Pancreas (tissue), 10 donors: ENCODE measurements at regions not wholly inside any gene's neighbourhood (a gene's known extent, or its start where the extent isn't known, plus 50 kb on each side); places are given as distances from the start of the nearest gene placed in this dataset.

Experiments used
- ATAC-seq, 4 donors: fragments of 200-7000 bp; cut with Tn5 transposase; one replicate each; pipeline versions ENCODE4 v1.8.0 to v1.9.1; 2020; ENCODE audit warnings: mild to moderate bottlenecking in 4 of 4, moderate library complexity in 4 of 4
- DNase-seq, 6 donors: peaks; one replicate each; pipeline ENCODE4 v3.0.0-alpha.2; 2020
- FAIRE-seq: peaks from 2 replicates; lab custom pipeline; 2012; peaks lifted over from hg19 to GRCh38; lab: Jason Lieb, UNC
- H3K27ac ChIP-seq, 4 donors: fragments of 200-600 bp; sonication (generic); 1 replicate in 3 of 4; 2 replicates in 1 of 4; pipeline versions ENCODE4 v1.5.0 to v1.8.0; 2020
- H3K27me3 ChIP-seq, 4 donors: fragments of 200-600 bp; one replicate each; pipeline ENCODE4 v1.8.0; 2021
- H3K36me3 ChIP-seq, 3 donors: fragments of 200-600 bp; sonication (generic) in 1 of 3; one replicate each; pipeline versions ENCODE4 v1.5.0 to v1.8.0; 2020 to 2021
- H3K4me1 ChIP-seq, 3 donors: fragments of 200-600 bp; one replicate each; pipeline ENCODE4 v1.8.0; 2021
- H3K4me3 ChIP-seq, 4 donors: fragments of 200-600 bp; sonication (generic) in 2 of 4; one replicate each; pipeline versions ENCODE4 v1.5.0 to v1.8.0; 2020 to 2021
- H3K9me3 ChIP-seq, 4 donors: fragments of 200-600 bp; one replicate each; pipeline ENCODE4 v1.8.0; 2021
- CTCF ChIP-seq, 4 donors: fragments of 200-600 bp; sonication (generic) in 3 of 4; IDR thresholded peaks; one replicate each; pipeline versions ENCODE4 v1.5.0 to v1.8.0; 2021; ENCODE audit warnings: antibody characterized with exemption in 4 of 4
- WGBS, 2 donors: extraction: QIAGEN DNeasy Blood & Tissue Kit; methylation state at CpG; one replicate each; pipeline ENCODE4 v1.1.7; 2013; 5-methylcytosine and 5-hydroxymethylcytosine counted together
- intact Hi-C, 3 donors: fragments of 100-400 bp; cut with DNase I; formaldehyde crosslinking; loops; one replicate each; pipeline versions ENCODE4 v1.11.1 to v1.14.2; 2022
- donor health status: healthy with polysubstance abuse.
- donor health status: DM: no; HTN: no; CAD: no; lungs with moderate emphysema.
- donor health status: DM: no; HTN: no; CAD: no.
- donor health status: control.
- donor health status: control.
- donor health status: Bipolar disorder and iron deficiency.
- donor health status: DM: yes; HTN: yes; CAD: no.
- donor health status: DM: no; HTN: no; CAD: no.
- donor health status: DM: no; HTN: no; CAD: no.
- donor health status: DM: yes; HTN: yes; CAD: no.

- FAIRE-seq (no peak), DNase-seq (peak in 1 of 6 donors; percentile 49), ATAC-seq (no peak)
- Histone ChIP-seq H3K9me3 (no peaks in the 10 kb centered on the region), H3K4me3 (no peak overlapping the region), H3K27ac (no peak overlapping the region), H3K36me3 (no peaks in the 10 kb centered on the region), H3K4me1 (peaks cover 0 to 6% (median 0%) of the 10 kb centered on the region in 3 donors), H3K27me3 (no peaks in the 10 kb centered on the region)
- WGBS, 2 donors: 83% methylated on average over 7 of the region's 7 CpGs
- TF ChIP-seq CTCF (IDR thresholded peaks at IDR 0.05): no peak
- intact Hi-C loops: no loop called here
Observed at GRCh38 chr1:30650968-30651320, 72.4 kb downstream of the MATN1 start.

GRCh38 chr1:30650038-30650967 is 73.1 kb downstream of the MATN1 start:
- H3K9me3 ChIP-seq: no peaks in the 10 kb centered on the region
- WGBS, 2 donors: 73 to 77% methylated on average over 13 of the region's 13 CpGs
- peak overlapping the region in 2 of 4 donors; percentile 60 to 62 for H3K27ac ChIP-seq
- no peaks in the 10 kb centered on the region for H3K36me3 ChIP-seq
- no peak for TF ChIP-seq CTCF (IDR thresholded peaks at IDR 0.05)
- ATAC-seq: no peak
- intact Hi-C loops: no loop called here
- peaks cover 0 to 6% (median 0%) of the 10 kb centered on the region in 3 donors for H3K4me1 ChIP-seq
- no peaks in the 10 kb centered on the region for H3K27me3 ChIP-seq
- DNase-seq: peak in 1 of 6 donors; percentile 38
- H3K4me3 ChIP-seq: no peak overlapping the region
- no peak for FAIRE-seq

- Histone ChIP-seq H3K9me3 (no peaks in the 10 kb centered on the region), H3K27ac (peak overlapping the region in 2 of 4 donors; percentile 60 to 62), H3K4me3 (no peak overlapping the region), H3K36me3 (no peaks in the 10 kb centered on the region), H3K27me3 (no peaks in the 10 kb centered on the region), H3K4me1 (peaks cover 0 to 6% (median 0%) of the 10 kb centered on the region in 3 donors)
- intact Hi-C loops: no loop called here
- 24 to 31% methylated on average over 8 of the region's 8 CpGs for WGBS, 2 donors
- DNase-seq: peak in 5 of 6 donors; percentile 53 to 79 (median 63)
- no peak for FAIRE-seq
- ATAC-seq: peak; percentile 86 to 91 (median 89)
- TF ChIP-seq CTCF (IDR thresholded peaks at IDR 0.05): no peak
Observed at GRCh38 chr1:30649321-30649991, 73.9 kb downstream of the MATN1 start.

GRCh38 chr1:30648408-30649000 is 74.9 kb downstream of the MATN1 start:
- intact Hi-C loops: no loop called here
- no peak overlapping the region for H3K4me3 ChIP-seq
- H3K9me3 ChIP-seq: no peaks in the 10 kb centered on the region
- H3K36me3 ChIP-seq: no peaks in the 10 kb centered on the region
- no peaks in the 10 kb centered on the region for H3K27me3 ChIP-seq
- no peak for ATAC-seq
- peaks cover 0 to 6% (median 0%) of the 10 kb centered on the region in 3 donors for H3K4me1 ChIP-seq
- FAIRE-seq: no peak
- H3K27ac ChIP-seq: peak overlapping the region in 1 of 4 donors; percentile 60
- 83 to 90% methylated on average over 9 of the region's 9 CpGs for WGBS, 2 donors
- no peak for TF ChIP-seq CTCF (IDR thresholded peaks at IDR 0.05)
- DNase-seq: no peak
